C4-2B (cell line): ENCODE measurements at regions not wholly inside any gene's neighbourhood (a gene's known extent, or its start where the extent isn't known, plus 50 kb on each side); places are given as distances from the start of the nearest gene placed in this dataset.

Experiments used
- H3K27ac ChIP-seq: fragments of 450-650 bp; 2 replicates; pipeline ENCODE4 v1.5.1; 2017
- CTCF ChIP-seq: fragments of 450-650 bp; conservative IDR thresholded peaks from 2 replicates; pipeline ENCODE4 v1.5.1; 2017; ENCODE audit warnings: mild to moderate bottlenecking
- ZFX ChIP-seq: fragments of 450-650 bp; IDR thresholded peaks from 2 replicates; pipeline ENCODE4 v1.6.1; 2017

GRCh38 chr9:108047264-108047663, 557.7 kb upstream of the KLF4 start:
- H3K27ac ChIP-seq, result no peak overlapping the region
- TF ChIP-seq CTCF, result no peak
- TF ChIP-seq ZFX, result no peak

GRCh38 chr9:108045851-108046250, 556.3 kb upstream of the KLF4 start:
- no peak overlapping the region for H3K27ac ChIP-seq
- TF ChIP-seq CTCF (no peak), ZFX (no peak)

GRCh38 chr9:108043585-108043984, 554.0 kb upstream of the KLF4 start:
- no peak overlapping the region for H3K27ac ChIP-seq
- TF ChIP-seq ZFX (no peak), CTCF (no peak)

- no peak for TF ChIP-seq CTCF
- no peak for TF ChIP-seq ZFX
- no peak overlapping the region for H3K27ac ChIP-seq
Observed at GRCh38 chr9:108041551-108041950, 552.0 kb upstream of the KLF4 start.

- H3K27ac ChIP-seq, result no peak overlapping the region
- TF ChIP-seq ZFX, result no peak
- no peak for TF ChIP-seq CTCF
Observed at GRCh38 chr9:108040783-108041182, 551.2 kb upstream of the KLF4 start.

GRCh38 chr9:108039493-108039892, 549.9 kb upstream of the KLF4 start:
- TF ChIP-seq ZFX (no peak), CTCF (no peak)
- H3K27ac ChIP-seq, result no peak overlapping the region

- no peak overlapping the region for H3K27ac ChIP-seq
- no peak for TF ChIP-seq ZFX
- no peak for TF ChIP-seq CTCF
Observed at GRCh38 chr9:108039012-108039411, 549.4 kb upstream of the KLF4 start.
